Activated CD4-positive, CD25-positive, alpha-beta regulatory T cell treated with anti-CD3 and anti-CD28 coated beads, Interleukin-2, amount 50 U/mL, for 24 hours (primary cell): ENCODE measurements at regions not wholly inside any gene's neighbourhood (a gene's known extent, or its start where the extent isn't known, plus 50 kb on each side); places are given as distances from the start of the nearest gene placed in this dataset.
A peak's percentile ranks its signal among the peaks of the same experiment; 100 is the strongest.
"Not testable (repeated sequence)": the region's sequence is repeated elsewhere in the genome, so short reads cannot be mapped to it uniquely, and the experiment has no call there.

ENCODE experiments used
- ATAC-seq, 2 donors: fragments of 150-1000 bp; cut with Tn5 transposase; one replicate each; pipeline ENCODE4 v1.10.0; 2021; ENCODE audit warnings: mild to moderate bottlenecking in 1 of 2, moderate library complexity in 1 of 2

DNA sequence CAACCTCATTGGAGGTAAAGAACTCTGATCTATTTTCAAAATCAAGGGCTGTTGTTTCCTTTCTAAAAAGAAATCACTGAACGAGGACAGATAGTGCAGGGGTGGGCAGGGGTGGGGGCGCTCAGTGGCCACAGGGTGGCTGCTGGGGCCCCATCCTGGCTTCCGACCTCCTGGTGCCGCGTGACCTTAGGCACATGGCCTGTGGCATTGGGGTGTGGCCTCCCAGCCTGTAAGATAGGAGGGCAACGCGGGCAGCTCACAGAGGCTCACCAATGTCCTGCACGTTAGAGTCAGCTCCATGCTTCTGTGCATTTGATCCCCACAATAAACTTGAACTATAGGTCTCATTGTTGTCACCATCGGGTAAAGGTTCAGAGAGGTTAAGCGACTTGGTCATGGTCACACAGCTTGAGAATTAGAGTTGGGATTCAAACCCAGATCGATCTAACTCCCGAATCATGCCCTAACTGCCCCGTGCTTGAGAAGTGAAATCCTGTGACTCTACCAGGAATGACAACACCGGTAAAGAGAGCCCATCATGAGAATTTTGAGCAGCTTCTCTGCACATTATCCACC is 148.0 kb upstream of the SLC6A11 start:
- ATAC-seq = no peak

DNA sequence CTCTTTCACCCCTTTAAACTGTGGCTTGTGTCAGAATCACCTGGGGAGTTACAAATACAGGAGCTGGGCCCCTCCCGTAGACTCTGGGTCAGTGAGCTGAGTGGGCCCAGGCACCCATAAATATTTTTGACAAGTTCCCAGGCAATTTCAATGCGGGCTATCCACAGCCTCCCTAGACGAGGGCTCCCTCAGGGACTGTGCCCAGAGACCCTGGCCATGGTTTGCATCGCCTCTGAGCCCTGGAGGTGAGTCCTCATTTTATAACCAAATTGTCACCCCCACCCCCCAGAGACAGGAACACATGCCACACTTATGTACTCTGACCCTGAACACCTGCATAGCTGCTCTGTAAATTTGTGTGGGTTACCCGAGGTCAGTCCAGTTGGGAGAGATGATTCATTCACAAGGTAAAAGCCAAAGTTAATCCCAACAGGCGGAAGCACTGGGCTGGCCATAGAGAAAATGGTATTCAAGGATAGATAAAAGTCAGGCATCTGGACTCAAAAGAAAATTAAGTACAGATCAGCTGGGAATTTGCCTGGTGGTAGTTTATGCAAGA is 146.5 kb upstream of the SLC6A11 start:
- no peak for ATAC-seq

DNA sequence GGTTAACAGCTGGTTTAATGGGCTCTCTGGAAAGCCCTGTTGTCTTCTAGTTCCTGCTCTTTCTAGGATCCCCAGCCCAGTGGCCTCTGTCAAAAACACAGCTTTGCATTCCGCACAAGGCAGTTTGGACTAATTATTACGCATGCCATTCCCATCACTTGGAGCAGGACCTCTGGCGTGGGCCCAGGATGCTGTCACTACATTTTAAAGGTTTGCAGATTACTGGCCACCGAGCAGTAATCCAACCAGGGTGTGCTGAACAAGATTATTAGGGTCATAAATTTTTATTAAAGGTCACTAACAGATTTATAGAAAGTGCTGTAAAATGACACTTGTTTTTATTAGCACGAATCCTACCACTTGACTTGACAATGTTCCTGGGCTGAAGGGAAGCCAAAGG is 143.6 kb upstream of the SLC6A11 start:
- ATAC-seq = no peak

DNA sequence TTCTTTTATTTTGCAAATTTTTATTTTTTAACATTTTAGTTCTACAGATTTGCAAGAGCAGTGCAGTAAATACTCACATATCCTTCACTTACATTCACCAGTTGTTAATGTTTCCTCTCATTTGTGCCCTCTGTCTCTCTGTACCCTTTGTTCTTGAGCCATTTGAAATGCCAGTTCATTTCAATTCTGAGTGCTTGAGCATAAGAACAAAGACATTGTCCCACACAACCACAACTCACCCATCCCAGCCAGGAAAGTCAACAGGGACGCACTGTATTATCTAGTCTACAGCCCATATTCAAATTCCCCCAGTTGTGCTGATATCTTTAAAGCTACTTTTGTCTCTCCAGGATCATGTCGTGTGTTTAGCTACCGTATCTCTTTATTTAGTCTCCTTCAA is 141.4 kb upstream of the SLC6A11 start:
- no peak for ATAC-seq

DNA sequence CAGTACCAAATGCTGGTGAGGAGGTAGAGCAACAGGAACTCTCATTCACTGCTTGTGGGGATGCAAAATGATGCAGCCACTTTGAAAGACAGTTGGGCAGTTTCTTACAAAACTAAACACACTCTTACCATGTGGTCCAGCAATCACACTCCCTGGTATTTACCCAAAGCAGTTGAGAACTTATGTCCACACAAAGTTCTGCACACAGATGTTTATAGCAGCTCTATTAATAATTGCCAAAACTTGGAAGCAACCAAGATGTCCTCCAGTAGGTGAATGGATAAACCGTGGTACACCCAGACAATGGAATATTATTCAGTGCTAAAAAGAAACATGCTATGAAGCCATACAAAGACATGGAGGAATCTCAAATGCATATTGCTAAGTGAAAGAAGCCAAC is 139.1 kb upstream of the SLC6A11 start:
- no peak for ATAC-seq

DNA sequence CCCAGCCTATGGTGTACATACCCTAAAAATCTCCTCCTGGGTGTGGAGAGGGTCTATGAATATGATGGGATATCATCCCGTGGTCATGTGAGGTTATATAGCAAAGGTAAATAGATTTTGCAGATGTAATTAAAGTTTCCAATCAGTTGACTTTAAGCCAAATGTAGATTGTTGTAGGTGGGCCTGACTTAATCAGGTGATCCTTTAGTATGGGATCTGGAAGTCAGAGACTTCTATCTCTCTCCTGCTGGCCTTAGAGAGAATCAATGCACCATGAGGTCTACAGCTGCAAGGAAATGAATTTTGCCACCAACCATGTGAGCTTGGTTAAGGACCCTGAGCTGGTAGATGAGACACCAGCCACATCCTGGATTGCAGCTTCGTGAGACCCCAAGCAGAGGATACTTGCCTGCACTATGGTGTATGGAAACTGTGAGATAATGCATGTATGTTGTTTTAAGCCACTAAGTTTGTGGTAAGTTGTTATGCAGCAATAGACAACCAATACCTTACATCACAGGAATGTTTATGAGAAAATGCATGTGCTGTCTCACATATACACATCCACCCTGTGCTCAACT is 137.1 kb upstream of the SLC6A11 start:
- no peak for ATAC-seq

DNA sequence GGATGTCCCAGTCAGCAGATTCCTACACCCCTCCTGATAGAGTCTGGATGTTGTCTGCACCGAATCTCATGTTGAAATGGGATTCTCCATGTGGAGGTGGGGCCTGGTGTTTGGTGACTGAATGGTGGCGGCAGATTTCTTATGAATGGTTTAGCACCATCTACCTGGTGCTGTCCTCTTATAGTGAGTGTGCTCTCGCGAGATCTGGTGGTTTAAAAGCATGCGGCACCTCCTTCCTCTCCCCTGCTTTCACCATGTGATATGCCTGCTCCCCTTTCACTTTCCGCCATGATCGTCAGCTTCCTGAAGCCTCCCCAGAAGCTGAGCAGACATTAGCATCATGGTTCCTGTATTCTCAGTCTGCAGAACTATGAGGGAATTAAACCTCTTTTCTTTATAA is 135.2 kb upstream of the SLC6A11 start:
- ATAC-seq = no peak

DNA sequence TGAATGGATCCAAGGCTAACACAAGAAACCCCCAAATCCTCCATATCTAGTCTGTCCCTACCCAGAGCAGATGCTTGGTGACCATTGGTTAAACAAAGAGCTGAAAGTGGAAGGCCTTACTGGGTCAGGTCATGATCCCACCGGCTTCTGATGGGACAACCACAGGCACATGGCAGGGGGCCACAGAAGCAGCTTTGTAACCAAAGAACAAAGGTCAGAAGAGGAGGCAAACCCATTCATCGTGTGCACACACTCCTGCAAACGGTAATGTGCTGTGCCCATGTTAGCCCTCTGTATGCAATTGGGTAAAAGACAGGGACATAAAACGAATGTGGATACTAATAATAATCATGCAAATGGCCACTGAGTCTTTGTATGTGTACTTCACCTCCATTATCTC is 133.3 kb upstream of the SLC6A11 start:
- no peak for ATAC-seq

DNA sequence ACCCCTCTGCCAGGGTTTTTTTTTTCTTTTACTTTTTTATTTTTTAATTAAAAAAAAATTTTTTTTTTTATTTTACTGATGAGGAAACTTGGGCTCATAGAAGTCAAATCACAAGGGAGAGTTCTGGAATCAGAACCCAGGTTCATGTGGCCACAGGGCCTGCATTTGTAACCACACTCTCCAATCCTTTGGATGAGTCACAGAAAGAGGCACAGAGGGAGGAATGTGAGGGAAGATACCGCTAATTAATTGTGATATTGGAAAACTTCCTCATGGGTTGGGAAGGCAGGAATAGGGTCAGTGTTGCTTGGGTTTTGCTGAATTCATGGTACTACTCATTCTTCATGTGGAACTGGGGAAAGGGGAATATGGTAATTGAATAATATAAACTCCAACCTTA is 132.9 kb upstream of the SLC6A11 start:
- no peak for ATAC-seq

DNA sequence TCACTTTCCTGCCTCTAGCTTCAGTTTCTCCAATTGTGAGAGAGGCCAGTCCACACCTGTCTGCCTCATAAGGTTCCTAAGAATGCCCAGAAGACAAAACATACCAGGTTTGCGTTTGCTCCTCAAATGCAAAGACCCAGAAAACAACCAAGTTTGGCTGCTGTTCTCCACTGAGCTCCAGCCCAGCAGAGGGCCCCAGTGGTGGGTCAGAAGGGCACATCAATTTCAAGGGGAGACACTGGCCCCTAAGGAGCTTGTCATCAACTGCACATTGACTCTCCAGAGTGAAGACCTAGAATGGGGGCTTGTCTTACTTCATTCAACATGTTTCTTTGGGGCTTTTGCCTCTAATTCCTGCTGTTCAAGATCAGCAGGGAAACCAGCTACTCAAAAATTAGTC is 127.9 kb upstream of the SLC6A11 start:
- ATAC-seq = no peak

DNA sequence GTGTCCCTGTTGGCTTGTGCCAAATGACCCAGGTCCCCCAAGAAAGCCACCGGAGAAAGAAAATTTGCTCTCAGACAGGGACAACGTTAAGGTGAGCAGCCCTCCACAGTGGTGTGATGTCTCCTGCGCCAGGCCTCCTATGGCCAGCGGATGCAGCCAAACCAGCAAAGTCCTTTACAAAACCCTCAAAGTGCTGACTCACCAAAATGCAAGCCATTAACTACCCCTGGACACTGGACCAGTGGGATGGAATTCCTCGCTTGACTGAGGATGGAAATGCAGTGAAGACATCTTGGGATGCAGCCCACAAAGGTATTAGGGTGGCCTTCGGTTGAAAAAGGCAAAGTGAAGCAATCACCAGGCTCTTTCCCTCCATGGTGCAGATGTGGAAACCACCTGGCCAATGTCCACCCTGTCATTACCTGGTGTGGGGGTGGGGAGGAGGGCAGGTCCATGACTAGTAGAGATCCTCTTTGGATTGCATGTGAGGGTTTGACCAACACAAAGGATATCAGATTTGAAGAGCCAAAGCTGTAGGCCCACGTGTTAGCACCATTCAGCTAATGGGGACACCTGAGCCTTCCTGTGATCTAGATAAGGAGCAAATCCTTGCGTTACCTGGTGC is 127.4 kb upstream of the SLC6A11 start:
- no peak for ATAC-seq

DNA sequence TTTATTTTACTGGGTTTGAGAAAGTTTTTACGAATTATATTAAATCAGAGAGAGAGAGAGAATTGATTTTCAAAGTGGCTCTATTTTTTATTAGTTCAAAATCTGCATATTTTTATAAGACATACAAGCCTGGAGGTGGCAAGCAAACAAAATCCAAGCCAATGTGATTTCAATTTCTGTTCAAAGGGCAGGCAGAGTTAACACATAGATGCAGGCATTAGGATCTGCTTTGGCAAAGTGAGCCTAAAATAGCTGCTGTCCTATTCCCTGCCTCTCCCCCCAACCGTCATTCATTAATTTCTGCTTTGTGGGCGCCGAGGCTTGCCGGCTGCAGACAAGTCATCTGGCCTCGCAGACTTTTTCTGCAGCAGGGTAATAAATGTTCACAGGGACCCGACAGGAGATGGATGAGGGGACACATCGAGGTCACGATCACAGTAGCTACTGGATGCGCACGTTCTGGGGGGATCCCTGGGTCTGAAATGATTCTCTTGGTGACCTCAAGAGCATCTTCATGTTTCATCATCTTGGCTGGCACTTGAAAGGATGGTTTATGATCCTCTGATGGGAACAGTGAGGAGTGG is 123.9 kb upstream of the SLC6A11 start:
- no peak for ATAC-seq

DNA sequence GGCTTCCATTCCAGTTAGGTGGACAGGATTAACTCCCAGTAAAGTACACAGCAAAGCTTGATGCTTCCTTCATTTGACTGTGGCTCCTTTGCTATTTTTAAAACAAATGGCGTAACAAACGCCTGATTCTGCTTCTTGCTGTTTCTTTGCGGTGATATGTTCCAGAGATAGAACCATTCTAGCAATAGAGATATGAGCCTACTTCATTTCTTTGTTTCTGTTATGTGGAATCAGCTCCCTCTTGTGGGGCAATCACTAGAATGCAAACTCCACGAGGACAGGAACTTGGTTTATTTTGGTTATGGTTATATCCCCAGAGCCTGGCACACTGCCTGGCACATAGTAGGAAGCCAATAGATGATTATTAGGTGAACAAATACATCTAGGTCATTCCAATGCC is 122.6 kb upstream of the SLC6A11 start:
- no peak for ATAC-seq

DNA sequence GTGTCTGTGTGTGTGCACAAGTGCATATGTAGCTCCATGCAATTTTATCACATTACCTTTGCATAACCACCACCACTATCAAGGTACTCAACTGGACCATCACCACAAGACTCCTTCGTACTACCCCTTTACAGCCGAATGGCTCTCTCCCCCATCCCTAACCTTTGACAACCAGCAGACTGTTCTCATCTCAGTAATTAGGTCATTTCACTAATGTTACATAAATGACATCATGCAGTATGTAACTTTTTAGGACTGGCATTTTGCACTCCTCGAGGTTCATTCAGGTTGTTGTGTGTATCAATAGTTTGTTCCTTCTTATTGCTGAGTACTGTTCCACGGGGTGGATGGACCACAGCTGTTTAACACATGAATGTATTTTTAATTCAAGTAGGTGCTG is 121.8 kb upstream of the SLC6A11 start:
- no peak for ATAC-seq

DNA sequence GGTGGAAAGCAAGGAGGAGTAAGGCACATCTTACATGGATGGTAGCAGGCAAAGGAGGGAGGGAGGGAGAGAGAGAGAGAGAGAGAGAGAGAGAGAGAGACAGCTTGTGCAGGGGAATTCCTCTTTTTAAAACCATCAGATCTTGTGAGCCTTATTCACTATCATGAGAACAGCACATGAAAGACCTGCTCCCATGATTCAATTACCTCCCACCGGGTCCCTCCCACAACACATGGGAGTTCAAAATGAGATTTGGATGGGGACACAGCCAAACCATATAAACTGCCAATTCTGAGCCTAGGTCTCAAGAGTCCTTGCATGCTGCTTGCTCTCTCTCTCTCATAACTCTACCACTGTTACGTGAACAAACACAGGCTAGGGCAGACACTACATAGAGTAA is 120.8 kb upstream of the SLC6A11 start:
- not testable (repeated sequence) for ATAC-seq

DNA sequence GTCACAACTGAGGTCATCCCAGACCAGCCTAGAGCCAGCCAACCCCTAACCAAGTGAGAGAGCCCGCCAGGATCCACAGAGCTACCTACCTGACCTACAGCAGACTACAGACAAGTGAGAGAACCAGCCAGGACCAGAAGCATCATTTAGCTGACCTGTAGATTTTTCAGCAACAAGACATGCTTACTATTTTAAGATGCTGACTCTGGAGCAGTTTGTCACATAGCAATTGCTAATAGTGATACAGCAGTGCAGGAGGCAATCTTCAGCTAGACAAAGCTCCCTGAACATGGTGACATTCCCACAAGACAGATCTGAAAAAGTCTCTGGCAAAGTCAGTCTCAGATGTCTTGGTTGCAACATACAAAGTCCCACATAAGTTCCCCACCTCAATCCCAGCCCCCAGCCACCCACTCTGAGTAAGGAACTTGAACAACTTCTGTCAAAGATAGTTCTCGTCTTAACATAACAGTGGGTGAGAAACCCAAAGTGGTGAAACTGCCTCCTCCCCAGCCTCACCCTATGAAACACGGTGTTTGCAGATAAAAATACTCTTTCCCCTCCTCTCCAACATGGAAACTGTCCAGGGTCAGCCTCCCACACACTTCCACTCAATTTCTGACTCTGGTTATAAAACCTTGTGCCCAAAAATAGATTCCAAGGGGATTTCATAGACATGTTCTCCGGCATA is 120.3 kb upstream of the SLC6A11 start:
- no peak for ATAC-seq

DNA sequence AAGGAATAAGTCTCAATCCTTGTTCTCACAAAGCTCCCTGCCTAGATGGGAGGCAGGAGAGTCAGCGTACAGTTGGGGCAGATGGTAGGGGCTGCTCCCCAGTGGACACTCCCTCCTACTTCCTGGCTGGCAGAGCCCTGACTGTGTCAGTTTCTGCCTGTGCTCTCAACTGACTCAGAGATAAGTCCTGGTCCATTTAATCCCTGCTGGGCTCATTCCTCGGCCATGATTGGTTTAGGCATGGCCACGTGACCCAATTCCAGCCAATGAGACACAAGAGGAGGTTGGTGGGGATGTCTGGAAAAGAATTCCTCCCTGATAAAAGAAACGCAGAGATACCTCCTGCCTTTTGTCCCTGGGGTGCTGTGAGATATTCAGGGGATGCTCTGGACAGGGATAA is 118.1 kb upstream of the SLC6A11 start:
- ATAC-seq = no peak

DNA sequence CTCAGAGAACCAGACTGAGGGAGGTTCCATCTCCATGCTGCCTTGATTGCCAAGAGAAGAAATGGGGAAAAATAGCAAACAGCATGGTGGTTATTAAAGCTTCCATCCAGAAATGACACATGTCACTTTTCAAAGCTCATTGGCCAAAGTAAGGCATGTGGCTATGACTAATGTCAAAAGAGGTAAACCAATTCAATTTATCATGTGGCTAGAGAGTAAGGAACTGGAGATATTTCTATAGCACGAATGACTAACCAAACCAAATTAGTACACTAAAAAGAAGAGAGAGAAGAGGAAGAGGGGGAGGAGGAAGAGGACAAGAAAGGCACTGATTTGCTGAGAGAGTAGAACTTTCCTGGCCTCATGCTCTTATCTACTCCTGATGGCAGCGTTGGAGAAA is 115.2 kb upstream of the SLC6A11 start:
- ATAC-seq = peak in 1 of 2 donors; percentile 55

DNA sequence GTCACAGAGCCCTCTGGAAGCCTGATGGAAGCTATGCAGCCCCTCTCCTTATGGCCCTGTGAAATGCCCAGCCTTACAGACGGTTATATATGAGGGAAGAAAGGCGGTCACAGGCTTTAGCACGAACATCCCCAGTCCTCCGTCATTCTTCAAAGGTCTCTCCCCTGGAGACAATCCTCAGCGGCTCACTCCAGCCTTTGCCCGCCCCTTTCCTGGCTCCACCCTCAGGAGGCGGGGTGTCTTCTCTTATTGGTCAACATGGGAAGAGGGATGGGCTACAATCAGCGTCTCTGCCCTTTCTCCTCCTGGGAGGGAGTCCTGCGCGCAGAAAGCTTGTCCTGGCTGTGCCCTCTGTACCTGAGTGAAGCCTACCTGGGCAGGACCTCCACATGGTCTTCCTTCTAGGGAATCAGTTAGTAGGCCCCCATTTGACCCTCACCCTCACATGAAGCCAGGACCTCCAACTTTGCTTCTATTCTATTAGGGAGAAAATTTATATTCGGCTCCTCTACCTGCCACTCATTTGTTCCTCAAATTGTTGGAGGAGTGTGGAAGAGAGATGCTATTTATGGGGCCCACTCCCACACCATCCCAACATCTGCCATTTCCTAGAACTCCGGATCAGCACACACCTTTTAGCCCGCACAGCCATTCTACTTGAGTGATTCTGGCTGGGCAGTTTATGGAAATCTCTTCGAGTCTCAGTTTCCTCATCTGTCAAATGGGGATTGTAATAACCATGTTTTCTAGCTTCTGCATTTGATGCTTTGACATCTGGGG is 112.9 kb upstream of the SLC6A11 start:
- ATAC-seq = no peak

DNA sequence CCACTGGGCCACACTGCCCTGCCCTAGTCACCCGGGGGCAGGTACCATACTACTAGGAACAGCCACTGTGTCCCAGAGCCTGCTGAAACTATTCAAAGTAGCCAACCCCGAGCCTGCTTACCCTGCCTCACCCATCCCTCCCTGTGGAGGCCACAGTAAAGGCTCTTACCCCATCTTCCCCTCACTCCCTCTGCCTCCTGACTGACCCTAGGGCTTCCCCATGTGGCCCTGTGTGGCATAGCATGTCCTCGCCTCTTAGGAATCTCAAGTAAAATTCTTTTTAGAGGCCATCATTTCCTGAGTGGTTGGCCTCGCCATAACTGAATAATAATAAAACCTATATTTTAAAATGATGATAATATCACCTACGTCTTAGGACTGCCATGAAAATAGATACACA is 112.2 kb upstream of the SLC6A11 start:
- ATAC-seq = no peak

DNA sequence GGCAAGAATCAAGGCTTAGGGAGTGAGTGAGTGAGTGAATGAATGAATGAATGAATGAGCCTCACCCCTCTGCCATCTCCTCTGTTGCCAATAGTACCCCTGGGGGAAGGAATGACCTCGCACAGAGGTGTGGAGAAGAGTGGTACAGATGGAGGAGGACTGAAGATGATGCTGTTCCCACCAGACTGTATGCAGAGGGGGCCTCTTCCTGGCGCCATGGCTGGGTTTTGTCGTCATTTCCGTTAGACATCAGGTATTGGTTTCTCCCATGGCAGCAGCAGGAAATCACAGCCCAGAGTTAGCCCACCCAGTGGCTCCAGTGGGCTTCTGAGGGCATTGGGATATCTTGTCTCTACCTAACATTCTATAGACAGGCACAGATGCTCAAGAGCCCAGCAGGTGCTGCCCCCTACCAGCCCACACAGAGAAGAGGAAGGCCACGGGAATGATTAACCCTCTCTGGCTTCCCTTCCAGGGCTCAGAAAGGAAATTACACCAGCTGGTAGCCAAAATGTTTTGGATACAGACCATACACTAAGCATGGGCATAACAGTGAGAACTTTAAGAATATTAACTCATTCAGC is 109.8 kb upstream of the SLC6A11 start:
- no peak for ATAC-seq

DNA sequence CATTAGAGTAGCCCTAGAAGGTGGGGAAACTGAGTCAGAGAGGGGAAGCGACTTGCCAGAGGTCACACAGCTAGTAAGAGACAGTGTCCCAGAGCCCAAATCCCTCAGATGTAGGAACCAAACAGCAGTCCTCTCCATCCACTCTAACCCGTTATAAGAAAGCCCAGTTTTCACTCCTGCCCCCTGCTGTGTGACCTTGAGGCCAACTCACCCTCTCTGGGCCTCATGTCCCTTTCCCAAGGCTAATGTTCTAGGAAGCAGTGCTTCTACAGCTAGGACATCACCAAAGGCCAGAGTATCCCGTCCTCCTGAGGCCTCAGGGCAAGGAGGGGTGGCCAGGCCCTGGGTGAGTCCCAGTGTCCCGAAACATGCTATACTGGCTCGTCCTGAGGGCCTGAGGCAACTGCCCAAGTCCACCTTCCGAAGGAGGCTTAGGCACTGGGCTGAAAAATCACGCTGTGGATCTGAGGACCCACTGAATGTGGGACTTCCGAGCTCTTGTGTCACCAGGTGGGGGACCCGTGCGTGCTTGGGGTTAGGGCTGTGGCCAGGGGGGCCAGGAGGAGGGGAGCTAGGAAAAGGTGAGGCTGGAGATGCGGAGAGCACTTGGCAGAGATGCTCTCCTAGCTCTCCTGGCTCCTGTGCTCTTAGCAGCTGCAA is 109.2 kb upstream of the SLC6A11 start:
- no peak for ATAC-seq
